ENCODE measurements at regions not wholly inside any gene's neighbourhood (a gene's known extent, or its start where the extent isn't known, plus 50 kb on each side); places are given as distances from the start of the nearest gene placed in this dataset.
"Not testable (repeated sequence)": the region's sequence is repeated elsewhere in the genome, so short reads cannot be mapped to it uniquely, and the experiment has no call there.

DNA sequence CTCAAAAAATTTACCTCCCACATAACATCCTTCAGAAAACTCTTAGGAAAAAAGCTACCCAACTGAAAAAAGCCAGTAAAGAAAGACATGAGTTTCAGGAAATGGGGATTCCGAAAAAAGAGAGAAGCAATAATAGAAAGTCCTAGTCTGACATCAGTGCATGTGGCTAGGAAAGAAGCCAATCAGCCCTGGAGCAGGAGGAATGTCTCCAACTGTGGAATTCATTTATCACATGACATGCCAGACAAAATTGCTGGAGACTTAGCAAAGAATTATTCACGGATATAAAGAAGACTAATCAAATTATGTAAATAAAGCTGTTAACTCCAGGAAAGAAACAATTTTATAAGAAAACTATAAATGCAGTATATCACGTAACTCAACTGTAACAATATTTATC, 258.9 kb upstream of the RARB start:
- no peak for DNase-seq

DNA sequence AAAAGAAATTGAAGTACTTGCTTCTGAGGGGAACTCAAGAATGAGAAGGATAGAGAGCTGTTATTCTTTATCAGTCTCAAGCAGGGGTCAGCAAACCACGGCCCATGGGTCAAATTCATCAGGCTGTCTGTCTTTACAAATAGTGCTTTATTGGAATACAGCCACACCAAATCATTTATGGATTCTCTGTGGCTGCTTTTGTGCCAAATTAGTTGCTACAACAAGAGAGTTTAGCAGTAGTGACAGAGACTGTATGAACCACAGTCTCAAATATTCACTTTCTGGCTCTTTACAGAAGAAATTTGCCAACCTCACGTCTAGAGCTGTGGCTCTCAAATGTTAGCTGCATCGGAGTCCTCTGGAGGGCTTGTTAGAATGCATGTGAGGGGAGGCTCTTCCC, 258.0 kb upstream of the RARB start:
- DNase-seq: no peak

DNA sequence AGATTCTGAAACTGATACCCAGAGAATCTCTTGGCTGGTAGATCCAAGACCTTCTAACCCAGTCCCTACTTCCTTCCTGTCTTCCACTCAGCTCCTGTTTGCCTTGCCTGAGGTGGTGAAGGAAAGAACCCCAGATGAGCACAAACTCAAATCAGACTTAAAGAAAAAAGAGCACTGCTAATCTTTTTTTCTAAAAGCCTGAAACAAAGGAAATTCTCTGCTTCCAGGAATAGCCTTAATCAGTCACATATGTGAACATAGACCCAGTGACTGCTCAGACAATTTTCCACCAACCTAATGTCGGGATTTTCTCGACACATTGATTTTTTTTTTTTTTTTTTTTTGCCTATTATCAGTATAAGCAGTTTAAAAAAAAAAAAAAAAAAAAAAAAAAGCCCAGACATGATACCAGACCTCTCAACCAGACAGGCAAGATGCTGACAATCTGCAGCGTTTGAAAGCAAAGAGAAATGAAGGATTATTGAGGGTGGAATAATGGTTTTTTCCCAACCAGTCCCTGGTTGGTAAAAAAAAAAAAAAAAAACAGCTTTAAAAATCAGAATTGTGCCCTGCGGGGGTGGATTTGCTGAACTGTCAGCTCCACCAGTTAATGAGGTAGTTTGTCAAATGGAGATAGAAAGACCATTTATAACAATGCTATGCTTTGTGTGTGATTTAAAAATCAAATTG, 256.8 kb upstream of the RARB start:
- DNase-seq: no peak

DNA sequence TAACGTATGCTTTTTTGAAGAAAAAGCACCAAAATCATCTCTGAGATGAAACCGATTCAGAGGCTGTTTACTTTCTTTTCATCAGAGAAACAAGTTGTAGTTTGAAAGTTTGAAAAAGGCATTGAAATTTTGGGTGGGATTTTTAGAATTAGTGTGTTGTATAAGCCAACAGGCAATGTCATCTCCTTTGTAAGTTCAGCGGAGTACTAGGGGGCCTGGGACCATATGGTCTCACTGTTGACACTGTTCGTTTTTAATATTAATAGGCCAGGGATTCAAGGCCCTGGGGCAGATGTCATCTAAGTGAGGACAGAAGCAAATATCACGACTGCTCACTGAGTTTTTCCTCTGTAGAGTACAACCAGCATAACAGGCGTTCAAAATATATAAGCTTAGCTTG, 256.2 kb upstream of the RARB start:
- DNase-seq: no peak

DNA sequence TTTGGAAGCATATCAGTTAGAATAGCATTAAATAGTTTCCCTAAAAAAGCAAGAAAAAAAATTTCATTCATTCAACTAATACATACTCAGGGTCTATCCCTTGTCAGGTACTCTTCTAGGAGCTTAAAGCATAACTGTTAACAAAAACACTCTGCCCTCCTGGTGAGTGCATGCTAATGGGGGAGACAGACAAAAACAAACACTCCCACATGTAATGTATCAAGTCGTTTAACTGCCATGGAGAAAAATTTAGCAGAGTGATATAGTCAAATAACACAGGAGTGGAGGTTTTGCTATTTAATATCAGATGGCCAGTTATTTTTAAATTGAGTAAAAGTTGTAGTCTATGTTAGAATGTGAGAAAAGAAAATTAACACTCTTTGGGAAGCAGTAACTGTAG, 254.5 kb upstream of the RARB start:
- DNase-seq: no peak

DNA sequence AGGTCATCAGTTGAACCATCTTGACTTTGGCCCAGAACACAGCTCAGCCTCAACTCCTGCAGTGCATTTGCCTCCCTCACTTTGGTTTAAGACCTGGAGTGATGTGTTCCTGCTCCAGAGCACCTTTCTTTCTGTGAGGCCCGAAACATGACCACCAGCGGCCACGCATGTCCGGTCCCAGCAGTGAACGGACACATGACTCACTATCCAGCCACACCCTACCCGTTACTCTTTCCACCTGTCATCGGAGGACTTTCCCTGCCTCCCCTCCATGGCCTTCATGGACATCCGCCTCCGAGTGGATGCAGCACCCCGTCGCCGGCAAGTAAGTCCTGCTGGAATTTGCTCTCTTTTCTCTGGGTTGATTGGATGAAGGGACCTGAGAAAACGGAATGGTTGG, 253.8 kb upstream of the RARB start:
- DNase-seq: no peak

DNA sequence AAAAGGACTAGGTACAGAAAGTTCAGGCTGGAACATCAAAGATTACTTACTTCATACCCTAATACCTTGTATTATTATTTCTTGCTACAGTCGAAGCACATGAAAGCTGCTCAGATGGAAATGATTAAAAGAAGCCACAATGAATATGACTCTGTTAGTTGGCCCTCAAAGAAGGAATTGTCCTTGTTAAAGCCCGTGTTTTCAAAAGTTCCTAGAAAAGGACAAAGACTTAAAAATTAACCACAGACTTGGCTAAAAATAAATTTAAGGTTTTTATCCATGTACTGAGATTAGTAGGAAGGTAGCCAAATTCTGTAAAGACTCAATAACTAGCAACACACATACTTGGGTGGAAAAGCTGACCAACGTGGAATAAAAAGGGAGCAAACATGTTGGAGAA, 251.0 kb upstream of the RARB start:
- DNase-seq: no peak

DNA sequence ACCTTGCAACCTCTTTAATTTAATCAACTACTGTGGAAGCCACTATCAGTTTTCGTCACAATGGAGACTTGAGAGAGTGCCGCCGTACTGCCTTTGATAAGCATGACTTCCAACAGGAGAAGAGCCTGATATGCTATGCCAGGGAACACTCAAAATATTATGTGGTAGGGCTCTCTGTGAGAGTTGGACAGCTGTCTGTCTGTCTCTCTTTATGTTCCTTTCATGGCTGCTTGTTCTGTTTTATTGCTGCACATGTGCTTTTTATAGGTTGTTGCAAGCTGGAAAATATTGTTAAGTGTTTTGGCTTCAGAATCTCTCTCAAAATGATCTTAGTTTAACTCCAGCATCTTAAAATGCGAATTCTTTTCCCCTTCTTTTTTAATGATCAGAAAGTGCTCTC, 249.4 kb upstream of the RARB start:
- no peak for DNase-seq

DNA sequence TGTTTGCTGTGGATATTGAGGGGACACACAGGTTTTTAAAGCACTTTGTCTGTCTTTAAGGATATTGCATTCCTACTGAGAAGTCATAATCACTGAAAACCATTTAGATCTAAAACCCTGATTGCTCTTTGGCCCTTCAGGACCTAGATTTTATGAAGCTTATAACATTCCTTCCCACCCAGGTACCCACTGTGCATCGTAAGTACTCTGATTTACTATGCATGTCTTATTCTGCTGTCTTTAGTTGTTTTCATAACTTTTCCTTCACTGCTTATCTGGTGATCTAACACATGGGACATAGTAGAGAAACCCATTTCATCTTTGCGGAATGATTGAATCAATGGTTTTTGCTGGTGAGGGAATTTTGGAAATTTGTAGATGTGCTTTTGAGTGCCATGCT, 247.0 kb upstream of the RARB start:
- DNase-seq: no peak

DNA sequence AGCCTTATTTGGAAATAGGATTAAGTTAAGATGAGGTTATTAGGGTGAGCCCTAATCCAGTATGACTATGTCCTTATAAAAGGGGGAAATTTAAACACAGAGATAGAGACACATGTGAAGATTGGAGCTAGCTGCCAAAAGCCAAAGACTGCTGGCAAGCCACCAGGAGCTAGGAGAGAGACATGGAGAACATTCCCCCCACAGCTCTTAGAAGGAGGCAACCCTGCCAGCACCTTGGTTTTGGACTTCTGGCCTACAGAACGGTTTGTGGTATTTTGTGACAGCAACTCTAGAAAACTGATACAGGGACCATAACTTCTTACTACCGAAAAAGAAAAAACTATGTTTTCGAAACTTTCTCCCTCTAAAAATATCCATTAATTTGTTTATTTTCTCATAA, 245.3 kb upstream of the RARB start:
- DNase-seq: no peak

DNA sequence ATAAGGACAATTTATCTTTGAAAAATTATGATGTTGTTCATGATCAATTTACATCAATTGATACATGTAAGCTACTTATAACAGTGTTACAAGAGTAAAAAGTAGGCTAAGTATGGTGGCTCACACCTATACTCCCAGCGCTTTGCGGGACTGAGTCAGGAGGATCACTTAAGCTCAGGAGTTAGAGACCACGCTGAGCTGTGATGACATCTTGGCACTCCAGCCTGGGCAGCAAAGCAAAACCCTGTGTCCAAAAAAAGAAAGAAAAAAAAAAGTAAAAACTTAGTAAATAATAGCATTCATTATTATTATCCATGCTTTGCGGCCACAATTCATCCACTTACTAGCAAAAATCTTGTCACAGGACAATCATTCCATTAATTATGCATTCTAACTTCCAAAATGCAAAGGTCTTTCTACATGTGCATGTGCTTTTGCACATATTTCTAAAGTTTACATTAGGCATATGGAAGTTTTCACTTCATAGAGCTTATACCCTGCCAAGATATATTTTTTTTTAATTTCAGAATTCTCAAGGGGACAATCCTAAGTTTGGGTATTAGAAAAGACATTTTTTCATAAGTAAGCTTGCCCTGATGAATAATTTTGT, 243.3 kb upstream of the RARB start:
- DNase-seq: no peak

DNA sequence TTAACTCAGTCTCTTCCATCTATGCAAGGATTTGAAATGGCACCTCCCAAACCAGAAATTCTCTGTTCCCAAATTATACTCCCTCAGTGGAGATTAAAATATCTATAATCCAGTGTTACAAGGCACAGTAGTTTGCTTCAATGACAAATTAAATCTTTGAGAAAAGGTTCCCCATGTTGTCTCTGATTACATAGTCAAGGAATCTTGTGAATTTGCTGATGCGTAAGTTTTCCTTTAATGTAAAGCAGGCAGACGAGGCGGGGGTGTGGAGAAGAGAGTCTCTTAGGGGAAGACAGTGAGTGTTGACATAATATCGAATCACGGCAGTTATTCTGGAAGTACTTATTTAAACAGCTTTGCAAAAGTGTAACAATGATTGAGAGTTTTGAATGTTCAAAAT, 236.4 kb upstream of the RARB start:
- no peak for DNase-seq

DNA sequence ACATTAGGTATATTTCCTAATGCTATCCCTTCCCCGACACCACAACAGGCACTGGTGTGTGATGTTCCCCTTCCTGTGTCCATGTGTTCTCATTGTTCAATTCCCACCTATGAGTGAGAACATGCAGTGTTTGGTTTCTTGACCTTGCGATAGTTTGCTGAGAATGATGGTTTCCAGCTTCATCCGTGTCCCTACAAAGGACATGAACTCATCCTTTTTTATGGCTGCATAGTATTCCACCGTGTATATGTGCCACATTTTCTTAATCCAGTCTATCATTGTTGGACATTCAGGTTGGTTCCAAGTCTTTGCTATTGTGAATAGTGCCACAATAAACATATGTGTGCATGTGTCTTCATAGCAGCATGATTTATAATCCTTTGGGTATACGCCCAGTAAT, 228.5 kb upstream of the RARB start:
- DNase-seq: not testable (repeated sequence)

DNA sequence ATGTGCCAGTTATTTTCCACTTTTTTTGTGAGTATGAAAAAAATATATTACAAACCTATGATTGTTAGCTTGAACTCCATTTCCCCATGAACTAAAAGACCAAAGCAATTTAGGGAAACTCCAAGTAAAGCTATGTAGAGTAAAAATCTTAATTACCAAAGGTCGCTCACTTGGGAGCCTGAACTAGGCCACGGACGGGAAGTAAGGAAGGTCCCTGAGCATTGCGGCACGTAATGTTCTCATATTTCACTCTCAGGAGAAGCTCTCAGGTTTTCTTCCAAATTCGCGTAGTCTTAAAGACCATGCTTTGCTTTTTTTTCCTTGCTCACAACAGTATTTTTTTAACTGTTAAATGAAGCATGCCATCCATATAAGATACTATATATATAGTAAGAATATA, 215.3 kb upstream of the RARB start:
- no peak for DNase-seq

DNA sequence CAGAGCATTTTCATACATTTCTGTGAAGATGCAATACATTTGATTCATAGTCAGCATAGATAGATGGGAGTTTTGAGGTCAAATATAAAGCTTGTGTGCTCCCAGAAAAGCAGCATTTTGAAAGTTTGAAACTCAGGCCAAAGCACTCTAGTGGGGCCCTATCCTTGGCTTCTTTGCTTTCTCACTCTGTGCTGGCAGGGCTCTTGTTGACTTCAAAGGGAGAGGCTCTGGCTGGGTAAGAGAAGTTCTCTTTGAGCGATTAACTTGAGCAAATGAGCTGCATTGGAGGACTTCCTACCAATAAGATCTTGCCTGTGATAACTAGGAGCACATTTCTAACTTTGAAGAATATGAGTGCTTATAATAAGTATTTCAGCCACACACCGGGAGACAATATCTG, 214.0 kb upstream of the RARB start:
- DNase-seq: no peak

DNA sequence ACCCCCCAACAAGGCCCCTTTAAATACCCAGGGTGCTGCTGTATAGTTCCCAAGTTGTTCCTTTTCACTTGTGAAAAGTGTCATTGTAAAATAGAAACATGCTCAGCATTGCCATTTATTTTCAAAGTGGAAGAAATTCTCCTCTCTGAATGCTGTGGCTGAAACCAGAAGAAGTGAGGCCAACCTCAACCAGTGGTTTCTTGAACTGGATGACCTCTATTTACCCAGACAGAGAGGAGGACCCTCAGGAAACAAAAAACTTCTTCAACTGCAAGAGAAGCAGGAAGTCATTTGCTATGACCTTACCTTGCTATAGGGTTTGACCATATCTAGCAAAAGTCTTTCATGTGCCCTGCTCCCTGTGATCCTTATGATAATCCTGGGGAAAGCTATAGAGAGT, 209.7 kb upstream of the RARB start:
- DNase-seq: no peak

DNA sequence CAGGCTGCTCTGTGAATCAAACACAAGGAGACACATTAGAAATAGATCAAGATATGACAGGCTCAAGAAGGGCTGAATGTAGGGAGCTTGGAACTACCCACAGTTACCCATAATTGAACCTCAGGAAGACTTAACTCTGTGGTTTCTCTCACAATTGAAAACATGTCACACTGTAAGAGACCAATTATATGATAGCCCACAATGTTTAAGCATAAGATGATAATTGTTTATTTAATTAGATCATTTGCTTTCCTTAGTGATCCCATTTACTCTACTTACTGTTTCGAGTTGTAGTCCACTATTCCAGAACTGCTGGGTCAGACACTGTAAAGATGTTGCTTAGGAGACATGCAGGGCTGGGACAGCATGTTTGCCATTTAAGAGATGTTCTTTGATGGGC, 201.3 kb upstream of the RARB start:
- DNase-seq: no peak

DNA sequence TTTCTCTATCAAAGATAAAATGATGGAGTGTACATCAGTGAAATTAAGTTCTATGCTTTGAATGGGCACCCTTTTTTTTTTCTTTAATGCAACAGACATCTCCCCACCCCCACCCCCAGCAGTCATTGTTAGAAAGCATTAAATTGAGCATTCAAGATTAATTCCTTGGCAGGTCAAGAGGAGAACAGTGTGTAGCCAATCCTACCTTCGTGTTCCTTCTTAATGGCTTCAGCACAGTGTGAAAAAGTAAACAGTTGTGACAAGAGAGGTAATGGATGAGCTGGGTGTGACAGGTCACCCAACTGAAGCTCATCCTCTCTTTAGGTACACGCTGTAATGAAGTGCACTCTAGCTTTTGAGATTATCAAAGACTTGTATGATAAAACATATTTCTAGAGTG, 198.5 kb upstream of the RARB start:
- DNase-seq: no peak

DNA sequence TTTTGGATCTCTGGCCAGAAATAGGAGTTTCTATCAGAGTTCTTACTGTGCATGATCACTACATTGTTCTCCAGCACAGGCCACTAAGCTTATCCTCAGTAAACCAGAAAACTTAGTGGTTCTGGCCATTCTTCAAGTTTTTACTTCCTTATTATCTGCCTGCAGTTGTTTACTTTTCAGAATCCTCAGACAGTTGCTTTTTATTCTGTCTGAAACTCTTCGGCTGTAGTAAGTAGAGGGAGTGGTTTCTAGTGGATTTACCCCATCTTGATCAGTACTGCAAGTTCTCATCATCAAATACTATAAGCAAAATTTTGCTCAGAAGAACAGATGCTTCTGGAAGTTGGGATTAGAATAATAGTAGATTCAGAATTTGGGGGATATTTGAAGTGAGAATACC, 193.0 kb upstream of the RARB start:
- no peak for DNase-seq

DNA sequence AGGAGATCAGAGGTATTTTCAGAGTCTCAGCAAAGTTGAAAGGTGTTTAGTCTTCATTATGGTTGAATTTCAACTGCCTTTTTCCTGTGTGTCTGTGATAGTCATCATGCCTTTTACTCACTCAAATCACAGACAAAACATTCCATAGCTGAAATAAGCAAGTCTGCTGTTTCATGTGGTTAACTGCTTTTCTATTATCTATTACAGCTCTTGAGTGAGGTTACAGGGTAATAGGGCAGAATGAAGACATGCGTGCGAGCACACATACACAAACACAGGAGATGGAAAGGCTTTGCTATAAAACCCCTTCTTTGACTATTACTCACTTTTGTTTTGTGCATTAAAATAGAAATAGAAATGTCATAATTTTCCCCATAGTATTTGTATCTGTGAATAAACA, 192.6 kb upstream of the RARB start:
- DNase-seq: no peak

DNA sequence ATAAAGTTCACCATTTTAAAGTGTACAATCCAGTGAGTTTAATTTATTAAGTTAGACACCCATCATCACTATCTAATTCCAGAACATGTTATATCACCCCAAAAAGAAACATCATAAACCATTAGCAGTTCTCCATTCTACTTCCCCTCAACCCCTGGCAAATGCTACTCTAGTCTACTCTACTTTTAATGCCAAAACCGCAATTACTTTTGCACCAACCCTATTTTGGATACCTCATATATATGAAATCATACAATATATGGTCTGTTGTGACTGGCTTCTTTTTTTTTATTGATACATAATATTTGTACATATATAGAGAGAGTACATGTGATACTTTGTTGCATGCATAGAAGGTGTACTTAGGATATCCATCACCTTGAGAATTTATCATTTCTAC, 190.5 kb upstream of the RARB start:
- no peak for DNase-seq

DNA sequence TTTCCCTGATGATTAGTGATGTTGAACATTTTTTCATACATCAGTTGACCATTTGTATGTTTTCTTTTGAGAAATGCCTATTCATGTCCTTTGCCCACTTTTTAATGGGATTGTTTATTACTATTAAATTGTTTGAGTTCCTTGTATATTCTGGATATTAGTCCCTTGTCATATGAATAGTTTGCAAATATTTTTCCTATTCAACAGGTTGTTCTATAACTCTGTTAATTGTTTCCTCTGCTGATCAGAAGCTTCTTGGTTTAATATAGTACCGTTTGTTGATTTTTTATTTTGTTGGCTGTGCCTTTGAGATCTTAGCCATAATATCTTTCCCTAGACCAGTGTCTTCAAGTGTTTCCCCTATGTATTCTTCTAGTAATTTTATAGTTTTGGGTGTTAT, 189.0 kb upstream of the RARB start:
- DNase-seq: no peak

DNA sequence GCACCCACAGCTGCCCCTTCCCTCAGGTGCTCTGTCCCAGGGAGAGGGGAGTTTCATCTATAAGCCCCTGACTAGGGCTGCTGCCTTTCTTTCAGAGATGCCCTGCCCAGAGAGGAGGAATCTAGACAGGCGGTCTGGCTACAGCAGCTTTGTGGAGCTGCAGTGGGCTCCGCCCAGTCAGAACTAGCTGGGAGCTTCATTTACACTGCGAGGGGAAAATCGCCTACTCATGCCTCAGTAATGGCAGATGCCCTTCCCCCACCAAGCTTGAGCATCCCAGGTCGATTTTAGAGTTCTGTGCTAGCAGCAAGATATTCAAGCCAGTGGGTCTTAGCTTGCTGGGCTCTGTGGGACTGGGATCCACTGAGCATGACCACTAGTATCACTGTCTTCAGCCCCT, 181.2 kb upstream of the RARB start:
- no peak for DNase-seq

DNA sequence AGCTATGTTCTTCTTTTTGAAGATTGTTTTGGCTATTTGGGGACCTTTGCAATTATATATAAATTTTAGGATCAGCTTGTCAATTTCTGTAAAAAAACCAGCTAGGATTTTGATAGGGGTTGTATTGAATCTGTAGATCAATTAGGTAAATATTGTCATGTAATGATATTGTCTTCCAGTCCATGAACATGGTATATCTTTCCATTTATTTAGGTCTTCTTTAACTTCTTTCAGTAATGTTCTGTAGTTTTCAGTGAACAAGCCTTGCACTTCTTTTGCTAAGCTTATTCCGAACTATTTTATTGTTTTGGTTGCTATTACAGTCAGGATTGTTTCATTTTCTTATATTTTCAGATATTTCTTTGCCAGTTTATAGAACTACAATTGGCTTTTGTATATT, 175.8 kb upstream of the RARB start:
- DNase-seq: no peak

DNA sequence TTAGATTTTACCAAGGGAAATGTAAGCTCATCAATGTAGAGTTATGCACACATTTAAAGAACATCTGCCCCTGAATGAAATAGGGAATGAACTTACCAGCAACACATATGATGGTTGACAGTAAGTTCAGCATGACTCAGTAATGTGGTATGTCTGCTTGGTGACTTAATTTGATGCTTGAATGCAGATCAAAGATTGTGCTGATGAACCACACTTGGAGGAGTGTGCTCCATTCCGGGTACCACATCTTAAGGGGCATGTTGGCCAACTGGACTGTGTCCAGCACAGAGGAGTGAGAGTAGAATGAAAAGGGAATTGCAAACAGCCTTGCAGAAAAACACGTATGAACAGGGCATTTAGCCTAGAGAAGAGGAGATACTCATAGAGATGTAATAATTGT, 171.0 kb upstream of the RARB start:
- no peak for DNase-seq

DNA sequence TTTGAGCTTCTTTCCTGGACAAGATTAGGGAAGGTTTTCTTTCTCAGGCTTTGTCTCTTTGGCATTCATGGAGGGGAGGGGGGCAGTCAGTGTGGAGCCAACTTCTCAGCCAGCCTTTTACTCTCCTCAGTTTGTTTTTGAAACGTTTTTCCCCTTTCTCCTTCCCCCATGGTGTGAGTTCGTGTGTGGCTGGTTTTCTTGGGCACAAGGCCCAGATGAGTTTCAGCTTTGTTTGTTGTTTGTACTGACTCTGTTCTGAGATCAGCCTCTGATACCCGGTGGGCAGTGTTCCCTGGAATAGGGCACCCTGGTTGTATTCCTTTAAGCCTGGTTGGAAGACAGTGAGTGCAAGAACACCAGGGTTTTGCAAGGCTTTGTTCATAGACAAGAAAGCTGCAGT, 168.2 kb upstream of the RARB start:
- DNase-seq: no peak

Measured in stimulated activated CD4-positive, alpha-beta T cell treated with anti-CD3 and anti-CD28 coated beads, Interleukin-4, amount 100 ng/mL, for 4 hours (primary cell).